Neural progenitor cell (in vitro differentiated cells): ENCODE measurements at regions not wholly inside any gene's neighbourhood (a gene's known extent, or its start where the extent isn't known, plus 50 kb on each side); places are given as distances from the start of the nearest gene placed in this dataset.
A peak's percentile ranks its signal among the peaks of the same experiment; 100 is the strongest.

Experiments used
- EZH2 ChIP-seq: fragments of 200-600 bp; sonication (generic); IDR thresholded peaks from 2 replicates; pipeline ENCODE4 v1.6.1; 2017; ENCODE audit warnings: antibody characterized with exemption, mild to moderate bottlenecking, moderate library complexity
- EZH2phosphoT487 ChIP-seq: fragments of 200-600 bp; sonication (generic); IDR thresholded peaks from 2 replicates; pipeline ENCODE4 v1.6.1; 2017; ENCODE audit warnings: antibody characterized with exemption
- TF ChIP-seq, protein P1 (sequence below): fragments of 200-600 bp; sonication (generic); IDR thresholded peaks from 2 replicates; pipeline ENCODE4 v1.5.1; 2017; ENCODE audit warnings: antibody characterized with exemption, mild to moderate bottlenecking

DNA sequence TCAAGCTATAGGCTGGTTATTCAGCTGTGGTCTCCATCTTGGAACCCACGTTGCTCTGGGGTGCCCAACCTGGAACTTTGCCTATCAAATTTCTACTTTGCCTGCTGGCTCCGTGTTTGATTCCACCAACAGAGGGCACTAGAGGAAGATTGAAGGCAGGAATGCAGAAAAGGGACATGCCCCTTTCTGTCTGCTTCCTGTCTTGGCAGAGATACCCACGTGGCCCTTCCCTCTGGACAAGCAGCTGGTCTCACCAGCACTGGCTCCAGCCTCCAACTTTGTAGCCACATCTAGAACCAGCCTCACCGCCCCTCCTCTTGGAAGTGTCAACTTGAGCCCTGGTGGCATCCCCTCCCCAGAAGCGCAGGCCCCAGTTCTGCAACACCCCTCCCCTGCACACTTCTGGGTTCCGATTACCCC lies 52.1 kb upstream of the ZNF438 start:
- TF ChIP-seq, protein P1, sequence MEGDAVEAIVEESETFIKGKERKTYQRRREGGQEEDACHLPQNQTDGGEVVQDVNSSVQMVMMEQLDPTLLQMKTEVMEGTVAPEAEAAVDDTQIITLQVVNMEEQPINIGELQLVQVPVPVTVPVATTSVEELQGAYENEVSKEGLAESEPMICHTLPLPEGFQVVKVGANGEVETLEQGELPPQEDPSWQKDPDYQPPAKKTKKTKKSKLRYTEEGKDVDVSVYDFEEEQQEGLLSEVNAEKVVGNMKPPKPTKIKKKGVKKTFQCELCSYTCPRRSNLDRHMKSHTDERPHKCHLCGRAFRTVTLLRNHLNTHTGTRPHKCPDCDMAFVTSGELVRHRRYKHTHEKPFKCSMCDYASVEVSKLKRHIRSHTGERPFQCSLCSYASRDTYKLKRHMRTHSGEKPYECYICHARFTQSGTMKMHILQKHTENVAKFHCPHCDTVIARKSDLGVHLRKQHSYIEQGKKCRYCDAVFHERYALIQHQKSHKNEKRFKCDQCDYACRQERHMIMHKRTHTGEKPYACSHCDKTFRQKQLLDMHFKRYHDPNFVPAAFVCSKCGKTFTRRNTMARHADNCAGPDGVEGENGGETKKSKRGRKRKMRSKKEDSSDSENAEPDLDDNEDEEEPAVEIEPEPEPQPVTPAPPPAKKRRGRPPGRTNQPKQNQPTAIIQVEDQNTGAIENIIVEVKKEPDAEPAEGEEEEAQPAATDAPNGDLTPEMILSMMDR = peak; percentile 56
- no peak for TF ChIP-seq EZH2
- TF ChIP-seq EZH2phosphoT487 = no peak
